ENCODE measurements at regions not wholly inside any gene's neighbourhood (a gene's known extent, or its start where the extent isn't known, plus 50 kb on each side); places are given as distances from the start of the nearest gene placed in this dataset.
"Not testable (repeated sequence)": the region's sequence is repeated elsewhere in the genome, so short reads cannot be mapped to it uniquely, and the experiment has no call there.

GRCh38 chr7:138208864-138209263 lies 132.6 kb downstream of the AKR1D1 start:
- intact Hi-C loops (cut with DNase I, micrococcal nuclease): no loop called here
- no peak for ATAC-seq
- no peak for DNase-seq

GRCh38 chr7:138212314-138212713 lies 136.1 kb downstream of the AKR1D1 start:
- intact Hi-C loops (cut with DNase I, micrococcal nuclease): no loop called here
- ATAC-seq (no peak), DNase-seq (no peak)

GRCh38 chr7:138214926-138215325 lies 138.7 kb downstream of the AKR1D1 start:
- intact Hi-C loops (cut with DNase I, micrococcal nuclease): no loop called here
- no peak for ATAC-seq
- DNase-seq: no peak

- ATAC-seq; DNase-seq; intact Hi-C loops (cut with DNase I, micrococcal nuclease): not testable (repeated sequence)
These were observed 144.1 kb downstream of the AKR1D1 start for GRCh38 chr7:138220321-138220720.

GRCh38 chr7:138221388-138221787 lies 145.1 kb downstream of the AKR1D1 start:
- DNase-seq; ATAC-seq; intact Hi-C loops (cut with DNase I, micrococcal nuclease): not testable (repeated sequence)

DNA sequence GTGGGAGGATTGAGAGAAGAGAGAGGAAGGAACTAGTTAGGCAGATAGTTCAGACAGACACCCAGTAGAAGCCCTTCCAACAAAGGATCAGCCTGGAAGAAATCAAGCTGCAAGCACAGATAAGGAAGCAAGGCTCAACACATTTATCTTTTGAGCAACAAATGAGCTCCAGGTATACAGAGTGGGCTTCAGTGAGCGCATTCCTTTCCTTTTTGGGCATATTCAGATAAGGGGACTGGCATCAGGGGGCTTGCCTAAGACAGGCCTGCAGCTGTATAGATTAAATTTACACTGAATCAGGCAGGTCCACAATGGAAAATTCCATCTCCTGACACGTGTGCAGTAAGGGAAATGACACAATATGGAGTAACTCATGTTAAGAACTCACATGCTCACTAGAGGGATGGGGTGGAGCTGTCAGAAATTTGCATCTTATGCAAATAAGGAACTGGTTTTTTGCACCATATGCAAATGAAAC lies 147.2 kb downstream of the AKR1D1 start:
- DNase-seq: no peak
- intact Hi-C loops (cut with DNase I, micrococcal nuclease): no loop called here
- ATAC-seq: no peak

GRCh38 chr7:138226001-138226476 lies 149.8 kb downstream of the AKR1D1 start:
- DNase-seq (no peak), ATAC-seq (no peak)
- intact Hi-C loops (cut with DNase I, micrococcal nuclease): no loop called here

DNA sequence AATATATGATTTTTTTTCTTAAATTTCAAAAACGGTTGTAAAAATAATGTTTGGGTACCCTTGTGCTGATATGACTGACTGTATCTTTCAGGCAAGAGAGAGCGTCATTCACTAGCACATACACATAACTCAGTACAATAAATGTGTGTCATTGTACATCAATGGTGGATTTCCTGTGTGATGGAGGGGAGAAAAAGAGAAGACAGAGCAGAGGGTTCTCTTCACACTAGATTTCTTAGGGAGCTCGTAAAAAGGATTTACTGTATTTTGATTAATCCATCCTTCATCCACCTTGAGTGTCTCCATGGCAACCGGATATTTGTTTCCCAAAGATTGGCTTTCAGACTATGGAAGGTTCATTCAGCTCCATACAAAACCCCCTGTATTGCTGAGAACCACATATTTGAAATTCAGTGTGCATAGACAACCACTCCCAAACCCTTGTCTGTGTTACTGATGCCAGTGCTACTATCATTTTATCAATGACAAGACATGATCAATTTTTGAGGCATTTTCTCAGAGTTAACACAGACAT lies 150.6 kb downstream of the AKR1D1 start:
- ATAC-seq (no peak), DNase-seq (no peak)
- intact Hi-C loops (cut with DNase I, micrococcal nuclease): no loop called here

GRCh38 chr7:138228119-138228518 lies 151.9 kb downstream of the AKR1D1 start:
- intact Hi-C loops (cut with DNase I, micrococcal nuclease): no loop called here
- no peak for DNase-seq
- ATAC-seq: no peak

- intact Hi-C loops (cut with DNase I, micrococcal nuclease): no loop called here
- no peak for DNase-seq
These were observed 152.5 kb downstream of the AKR1D1 start for GRCh38 chr7:138228769-138229168.

DNA sequence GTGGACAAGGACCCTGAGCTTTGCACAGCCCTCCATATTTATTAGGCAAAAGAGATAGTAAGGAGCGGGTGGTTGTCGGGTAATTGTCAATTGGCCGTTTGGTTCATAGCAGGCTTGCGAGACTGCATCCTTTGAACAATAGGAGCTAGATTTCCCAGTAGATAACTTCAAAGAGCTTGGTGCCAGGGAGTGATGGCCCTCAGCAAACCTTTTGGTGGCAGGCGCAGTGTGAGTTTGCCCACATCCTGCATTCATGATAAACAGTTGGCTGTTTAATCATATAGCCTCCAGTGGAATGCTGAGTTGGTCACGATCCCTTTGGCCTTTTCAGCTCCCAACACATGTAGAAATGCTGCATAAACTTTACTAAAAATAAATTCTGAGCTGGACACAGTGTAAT lies 156.9 kb downstream of the AKR1D1 start:
- ATAC-seq (no peak), DNase-seq (no peak)
- intact Hi-C loops (cut with DNase I, micrococcal nuclease): no loop called here

More at GRCh38 chr7:138228769-138229168, 152.5 kb downstream of the AKR1D1 start:
- no peak for ATAC-seq

- DNase-seq: no peak
- no peak for ATAC-seq
- intact Hi-C loops (cut with DNase I, micrococcal nuclease): no loop called here
These were observed 158.9 kb downstream of the AKR1D1 start for GRCh38 chr7:138235207-138235606.

DNA sequence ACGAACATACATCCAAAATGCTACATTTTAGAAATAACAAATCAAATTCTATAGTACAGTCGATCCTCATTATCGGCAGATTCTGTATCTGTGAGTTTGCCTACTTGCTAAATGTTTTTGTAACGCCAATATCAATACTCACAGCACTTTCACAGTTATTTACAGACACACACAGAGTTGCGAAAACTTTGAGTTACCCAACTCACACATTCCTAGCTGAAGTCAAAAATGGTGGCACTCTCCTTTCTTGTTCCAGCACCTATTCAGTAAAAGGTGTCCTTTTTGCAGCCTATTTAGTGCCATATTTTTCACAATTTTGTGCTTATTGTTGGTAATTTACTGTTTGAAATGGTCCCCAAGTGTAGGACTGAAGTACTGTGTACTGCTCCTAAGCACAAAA lies 161.7 kb downstream of the AKR1D1 start:
- no peak for ATAC-seq
- no peak for DNase-seq
- intact Hi-C loops (cut with DNase I, micrococcal nuclease): no loop called here

GRCh38 chr7:138238734-138239659 lies 162.7 kb downstream of the AKR1D1 start:
- ATAC-seq (no peak), DNase-seq (no peak)
- intact Hi-C loops (cut with DNase I, micrococcal nuclease): no loop called here

GRCh38 chr7:138243430-138243829 lies 167.2 kb downstream of the AKR1D1 start:
- no peak for DNase-seq
- ATAC-seq: no peak
- intact Hi-C loops (cut with DNase I, micrococcal nuclease): no loop called here

GRCh38 chr7:138243836-138244235 lies 167.6 kb downstream of the AKR1D1 start:
- intact Hi-C loops (cut with DNase I, micrococcal nuclease): no loop called here
- no peak for ATAC-seq
- no peak for DNase-seq

DNA sequence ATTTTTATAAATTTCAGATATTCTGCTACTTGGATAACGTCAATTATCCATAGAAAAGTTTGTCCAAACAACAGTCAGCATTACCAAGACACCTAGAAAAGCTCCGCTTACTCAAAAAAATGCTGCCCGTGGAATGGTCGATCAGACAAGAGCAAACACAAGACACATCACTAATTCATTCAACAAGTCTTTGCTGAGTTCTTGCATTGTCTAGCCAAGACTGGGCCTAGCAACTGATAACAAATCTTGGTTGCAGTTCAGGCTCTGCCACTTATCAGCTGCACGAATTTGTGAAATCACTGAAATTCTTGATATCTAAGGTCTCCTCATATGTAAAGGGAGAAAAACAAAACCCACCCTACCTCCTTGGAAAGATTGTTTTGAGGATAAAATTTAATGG lies 168.3 kb downstream of the AKR1D1 start:
- ATAC-seq (no peak), DNase-seq (no peak)
- intact Hi-C loops (cut with DNase I, micrococcal nuclease): no loop called here

DNA sequence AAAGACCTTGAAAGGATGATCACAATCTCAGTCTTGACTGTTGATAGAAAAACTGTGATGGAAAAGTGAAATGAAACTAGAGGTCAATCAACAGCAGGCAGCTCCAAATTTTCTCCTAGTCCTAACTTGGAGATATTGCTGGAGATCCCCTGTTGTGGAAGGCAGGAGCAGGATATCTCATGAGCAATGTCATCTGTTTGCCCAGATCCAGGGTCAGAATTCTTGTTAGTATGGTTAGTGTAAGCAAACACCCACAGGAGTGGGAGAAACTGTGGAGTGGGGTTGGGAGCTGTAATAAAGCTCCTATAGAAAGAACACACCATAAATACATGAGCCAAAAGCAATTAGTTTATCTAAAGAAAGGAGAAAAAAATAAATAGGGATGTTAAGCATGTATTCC lies 169.0 kb downstream of the AKR1D1 start:
- intact Hi-C loops (cut with DNase I, micrococcal nuclease): no loop called here
- ATAC-seq (no peak), DNase-seq (no peak)

- ATAC-seq (no peak), DNase-seq (no peak)
- intact Hi-C loops (cut with DNase I, micrococcal nuclease): no loop called here
These were observed 169.4 kb downstream of the AKR1D1 start for GRCh38 chr7:138245682-138246081.

DNA sequence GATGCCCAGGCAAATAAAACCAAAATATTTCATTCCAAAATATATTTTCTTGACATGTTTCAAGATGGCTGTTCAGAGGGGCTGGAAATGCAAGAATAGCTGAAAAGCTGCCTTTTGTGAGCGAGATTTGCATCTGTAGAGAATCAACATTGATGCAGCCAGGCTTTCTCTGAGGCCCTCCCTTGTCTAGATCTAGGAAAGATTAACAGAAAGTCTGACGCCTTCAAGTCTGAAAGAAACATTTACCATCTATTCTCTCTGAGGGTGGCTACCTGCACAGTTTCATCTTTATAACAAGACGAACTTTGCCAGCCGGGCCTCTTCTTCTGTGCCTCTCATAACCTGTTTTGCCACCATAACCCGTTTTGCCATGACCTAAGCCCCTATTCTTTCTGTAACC lies 170.2 kb downstream of the AKR1D1 start:
- no peak for DNase-seq
- ATAC-seq: no peak
- intact Hi-C loops (cut with DNase I, micrococcal nuclease): no loop called here

Data from left colon (tissue), 2 donors.